PC-3 (cell line): ENCODE measurements at regions not wholly inside any gene's neighbourhood (a gene's known extent, or its start where the extent isn't known, plus 50 kb on each side); places are given as distances from the start of the nearest gene placed in this dataset.

Experiments
- ATAC-seq: fragments of 200-7000 bp; cut with Tn5 transposase; 2 replicates; pipeline ENCODE4 v1.9.1; 2020; ENCODE audit warnings: mild to moderate bottlenecking, moderate library complexity
- BruUV-seq: library from RNA; stranded (reverse); fragments of 400-500 nt; replicated peaks from 2 replicates; lab custom pipeline; 2021; lab: Mats Ljungman, UMichigan
- CTCF ChIA-PET: fragments of 300-600 bp; sonication (Branson Sonifier 250); formaldehyde crosslinking; loops from one replicate; lab custom pipeline; 2022; ENCODE audit warnings: antibody characterized with exemption; lab: Charles Lee
- POLR2A ChIA-PET: fragments of 300-600 bp; sonication (Branson Sonifier 250); formaldehyde crosslinking; loops from one replicate; lab custom pipeline; 2022; ENCODE audit warnings: antibody characterized with exemption; ENCODE audit not compliant: unreplicated experiment; lab: Charles Lee
- DNase-seq: peaks from one replicate; pipeline ENCODE4 v3.0.0-alpha.2; 2015
- H2AFZ ChIP-seq: fragments of 300-600 bp; sonication (generic); 2 replicates; pipeline ENCODE4 v1.6.0; 2016; ENCODE audit warnings: antibody characterized with exemption, low read length
- H3F3A ChIP-seq: fragments of 300-600 bp; sonication (generic); one replicate; pipeline ENCODE4 v1.6.0; 2017; ENCODE audit warnings: antibody characterized with exemption, low read length, control low read depth, mild to moderate bottlenecking; ENCODE audit not compliant: unreplicated experiment
- H3K27ac ChIP-seq: fragments of 300-600 bp; sonication (generic); 2 replicates; pipeline ENCODE4 v1.5.1; 2016; ENCODE audit warnings: mild to moderate bottlenecking, low read length
- H3K27me3 ChIP-seq: fragments of 300-600 bp; sonication (generic); 2 replicates; pipeline ENCODE4 v1.6.1; 2016; ENCODE audit warnings: low read length, mixed read lengths
- H3K36me3 ChIP-seq: fragments of 300-600 bp; sonication (generic); 2 replicates; pipeline ENCODE4 v1.6.1; 2016; ENCODE audit warnings: low read depth, mixed run types, low read length, mixed read lengths
- H3K4me1 ChIP-seq: fragments of 300-600 bp; sonication (generic); 2 replicates; pipeline ENCODE4 v1.5.1; 2016; ENCODE audit warnings: low read length; ENCODE audit not compliant: insufficient read depth
- H3K4me2 ChIP-seq: fragments of 300-600 bp; sonication (generic); 2 replicates; pipeline ENCODE4 v1.6.0; 2016; ENCODE audit warnings: low read length
- H3K4me3 ChIP-seq: fragments of 300-600 bp; sonication (generic); 2 replicates; pipeline ENCODE4 v1.5.1; 2016; ENCODE audit warnings: mild to moderate bottlenecking, low read length, mixed read lengths
- H3K79me2 ChIP-seq: fragments of 300-600 bp; sonication (generic); 2 replicates; pipeline ENCODE4 v1.6.1; 2017; ENCODE audit warnings: low read length, mixed read lengths
- H3K9ac ChIP-seq: fragments of 300-600 bp; sonication (generic); 2 replicates; pipeline ENCODE4 v1.6.0; 2016; ENCODE audit warnings: mild to moderate bottlenecking, low read length
- H3K9me2 ChIP-seq: fragments of 300-600 bp; sonication (generic); replicated peaks from 2 replicates; pipeline ENCODE4 v1.6.1; 2016; ENCODE audit warnings: mixed run types, low read length, mixed read lengths
- H3K9me3 ChIP-seq: fragments of 300-600 bp; sonication (generic); 2 replicates; pipeline ENCODE4 v1.6.1; 2016; ENCODE audit warnings: low read length, mixed read lengths
- H4K20me1 ChIP-seq: fragments of 300-600 bp; sonication (generic); 2 replicates; pipeline ENCODE4 v1.6.1; 2016; ENCODE audit warnings: low read length, mixed read lengths
- CTCF ChIP-seq: fragments of 300-600 bp; sonication (generic); conservative IDR thresholded peaks from 2 replicates; pipeline ENCODE4 v1.5.1; 2017; ENCODE audit warnings: antibody characterized with exemption, low read depth, mild to moderate bottlenecking, low read length
- EZH2 ChIP-seq: fragments of 300-600 bp; sonication (generic); IDR thresholded peaks from one replicate; pipeline ENCODE4 v1.6.1; 2017; ENCODE audit warnings: antibody characterized with exemption, mild to moderate bottlenecking, low read length; ENCODE audit not compliant: unreplicated experiment
- EZH2phosphoT487 ChIP-seq: fragments of 300-600 bp; sonication (generic); IDR thresholded peaks from 2 replicates; pipeline ENCODE4 v1.6.1; 2018; ENCODE audit warnings: mild to moderate bottlenecking, antibody characterized with exemption, low read length, borderline replicate concordance
- intact Hi-C: fragments of 100-400 bp; cut with micrococcal nuclease; formaldehyde crosslinking; loops from 2 replicates; pipeline ENCODE4 v1.9.0; 2023

GRCh38 chr10:21099291-21100062 lies 202.4 kb upstream of the NEBL start:
- no TSS peak for BruUV-seq
- Histone ChIP-seq H3K9ac (no peak overlapping the region), H3K4me1 (peaks cover 36% of the 10 kb centered on the region), H3K27me3 (no peaks in the 10 kb centered on the region), H3K9me3 (no peaks in the 10 kb centered on the region), H2AFZ (no peak overlapping the region), H3K27ac (no peak overlapping the region), H3K4me2 (no peak overlapping the region), H4K20me1 (no peaks in the 10 kb centered on the region), H3K36me3 (no peaks in the 10 kb centered on the region), H3F3A (no peaks in the 10 kb centered on the region), H3K4me3 (no peak overlapping the region), H3K79me2 (no peaks in the 10 kb centered on the region), H3K9me2 (no peaks in the 10 kb centered on the region)
- CTCF ChIA-PET: no interaction called here
- TF ChIP-seq EZH2 (no peak), CTCF (no peak), EZH2phosphoT487 (no peak)
- POLR2A ChIA-PET: interaction anchor here (0.6 kb wide), 1 partner anchor 419 kb away, joined by 5 read pairs; no protein-coding TSS in a partner anchor
- DNase-seq: no peak
- ATAC-seq: no peak
- intact Hi-C loops: loop anchor here (5.0 kb wide), 1 partner anchor 68 kb away; no protein-coding TSS in a partner anchor

- Histone ChIP-seq H2AFZ (no peak overlapping the region), H3K27me3 (no peaks in the 10 kb centered on the region), H3K4me1 (peaks cover 43% of the 10 kb centered on the region), H3K4me2 (peak overlapping the region; percentile 50), H3K27ac (peak overlapping the region; percentile 84), H3K79me2 (no peaks in the 10 kb centered on the region), H3K9me3 (no peaks in the 10 kb centered on the region), H3K36me3 (no peaks in the 10 kb centered on the region), H3K9me2 (no peaks in the 10 kb centered on the region), H4K20me1 (no peaks in the 10 kb centered on the region), H3F3A (no peaks in the 10 kb centered on the region), H3K9ac (peak overlapping the region; percentile 30; the same call in 1 of the 2 replicates), H3K4me3 (no peak overlapping the region)
- TSS peak; percentile 96 for BruUV-seq
- no peak for DNase-seq
- no peak for ATAC-seq
- ChIA-PET CTCF (no interaction called here), POLR2A (interaction anchor here (0.5 to 0.6 kb wide), 3 partner anchors 95 to 290 kb away, joined by 3 to 6 read pairs (median 3); no protein-coding TSS in a partner anchor)
- TF ChIP-seq EZH2phosphoT487: no peak
- TF ChIP-seq CTCF: no peak
- no peak for TF ChIP-seq EZH2
- intact Hi-C loops: loop anchor here (1.0 to 5.0 kb wide), 2 partner anchors 37 to 69 kb away; no protein-coding TSS in a partner anchor
Observed at GRCh38 chr10:21097926-21098355, 200.8 kb upstream of the NEBL start.

- H3K4me3 ChIP-seq: no peak overlapping the region
- H3F3A ChIP-seq: no peaks in the 10 kb centered on the region
- no TSS peak for BruUV-seq
- H3K4me2 ChIP-seq: no peak overlapping the region
- H3K36me3 ChIP-seq: no peaks in the 10 kb centered on the region
- no peak for ATAC-seq
- DNase-seq: no peak
- no peak overlapping the region for H2AFZ ChIP-seq
- H3K27ac ChIP-seq: no peak overlapping the region
- no peak overlapping the region for H3K9ac ChIP-seq
- POLR2A ChIA-PET: no interaction called here
- no peaks in the 10 kb centered on the region for H3K9me2 ChIP-seq
- peaks cover 33% of the 10 kb centered on the region for H3K4me1 ChIP-seq
- no peaks in the 10 kb centered on the region for H3K27me3 ChIP-seq
- no peaks in the 10 kb centered on the region for H3K9me3 ChIP-seq
- TF ChIP-seq CTCF: no peak
- no peak for TF ChIP-seq EZH2phosphoT487
- TF ChIP-seq EZH2: no peak
- H3K79me2 ChIP-seq: no peaks in the 10 kb centered on the region
- intact Hi-C loops: loop anchor here (5.0 kb wide), 1 partner anchor 72 kb away; no protein-coding TSS in a partner anchor
- no peaks in the 10 kb centered on the region for H4K20me1 ChIP-seq
- CTCF ChIA-PET: no interaction called here
Observed at GRCh38 chr10:21095494-21096055, 198.5 kb upstream of the NEBL start.
